H1 (cell line): ENCODE measurements at regions not wholly inside any gene's neighbourhood (a gene's known extent, or its start where the extent isn't known, plus 50 kb on each side); places are given as distances from the start of the nearest gene placed in this dataset.

Source experiments
- CTCF ChIA-PET: fragments of 300-600 bp; sonication (Branson Sonifier 250); formaldehyde crosslinking; loops from one replicate; lab custom pipeline; 2021; ENCODE audit not compliant: partially characterized antibody; lab: Charles Lee
- POLR2A ChIA-PET: fragments of 300-600 bp; sonication (Branson Sonifier 250); formaldehyde crosslinking; loops from one replicate; lab custom pipeline; 2021; ENCODE audit warnings: inconsistent platforms; ENCODE audit not compliant: partially characterized antibody; lab: Charles Lee
- DNase-seq, 2 experiments: peaks; one replicate each; pipeline versions ENCODE4 v3.0.0 to v3.0.0-alpha.2; 2010 to 2022; ENCODE audit warnings: low spot score in 2 of 2, low read depth in 1 of 2, mixed read lengths in 1 of 2
- FAIRE-seq: peaks from 2 replicates; lab custom pipeline; 2011; peaks lifted over from hg19 to GRCh38; lab: Jason Lieb, UNC
- H2AFZ ChIP-seq: 2 replicates; pipeline ENCODE4 v1.8.1; 2012; ENCODE audit warnings: low read length, inconsistent platforms
- H2AK5ac ChIP-seq: 2 replicates; pipeline ENCODE4 v1.6.1; 2013; ENCODE audit warnings: low read depth, low read length
- H2BK120ac ChIP-seq: replicated peaks from 2 replicates; pipeline ENCODE3; 2013; ENCODE audit warnings: low read depth, low read length, inconsistent platforms
- H2BK12ac ChIP-seq: 2 replicates; pipeline ENCODE4 v1.6.1; 2013; ENCODE audit warnings: low read depth, low read length
- H2BK15ac ChIP-seq: 2 replicates; pipeline ENCODE4 v1.6.1; 2013; ENCODE audit warnings: low read length
- H2BK20ac ChIP-seq: 2 replicates; pipeline ENCODE4 v1.6.1; 2013; ENCODE audit warnings: low read length
- H2BK5ac ChIP-seq: 2 replicates; pipeline ENCODE4 v1.6.1; 2013; ENCODE audit warnings: low read depth, low read length
- H3K14ac ChIP-seq: 2 replicates; pipeline ENCODE4 v1.6.1; 2013; ENCODE audit warnings: inconsistent platforms; ENCODE audit not compliant: insufficient read length
- H3K18ac ChIP-seq: 2 replicates; pipeline ENCODE4 v1.6.1; 2013; ENCODE audit warnings: low read length; ENCODE audit errors: extremely low read depth
- H3K23ac ChIP-seq: 2 replicates; pipeline ENCODE4 v1.6.1; 2013; ENCODE audit warnings: inconsistent platforms; ENCODE audit not compliant: insufficient read length
- H3K23me2 ChIP-seq: 2 replicates; pipeline ENCODE4 v1.6.1; 2013; ENCODE audit warnings: low read depth, low read length
- H3K27ac ChIP-seq: 2 replicates; pipeline ENCODE4 v1.6.1; 2011; ENCODE audit warnings: low read depth, low read length, inconsistent platforms
- H3K27me3 ChIP-seq, 4 experiments: replicated peaks in 1 of 4; 1 replicate in 1 of 4; 2 replicates in 3 of 4; pipeline versions ENCODE4 v1.6.1 to v1.8.1; 2011 to 2013; ENCODE audit warnings: low read length in 3 of 4, mild to moderate bottlenecking in 3 of 4, inconsistent platforms in 2 of 4, mixed read lengths in 2 of 4, moderate library complexity in 1 of 4; ENCODE audit not compliant: control insufficient read depth in 3 of 4, insufficient read depth in 3 of 4; ENCODE audit errors: extremely low read depth in 1 of 4
- H3K36me3 ChIP-seq, 4 experiments: 2 replicates each; pipeline versions ENCODE4 v1.6.1 to v1.8.1; 2011 to 2013; ENCODE audit warnings: mild to moderate bottlenecking in 4 of 4, low read length in 3 of 4, moderate library complexity in 2 of 4, control low read depth in 1 of 4, inconsistent platforms in 1 of 4; ENCODE audit not compliant: insufficient read depth in 4 of 4, control insufficient read depth in 2 of 4
- H3K4ac ChIP-seq: replicated peaks from 2 replicates; pipeline ENCODE3; 2013; ENCODE audit warnings: low read length, low read depth, mixed read lengths, inconsistent platforms; ENCODE audit not compliant: insufficient read length
- H3K4me1 ChIP-seq, 4 experiments: replicated peaks in 1 of 4; 1 replicate in 1 of 4; 2 replicates in 3 of 4; pipeline versions ENCODE4 v1.6.1 to v1.8.1; 2011 to 2013; ENCODE audit warnings: low read length in 3 of 4, inconsistent platforms in 2 of 4, mixed read lengths in 1 of 4; ENCODE audit not compliant: insufficient read depth in 4 of 4, control insufficient read depth in 3 of 4
- H3K4me2 ChIP-seq, 2 experiments: 2 replicates each; pipeline versions ENCODE4 v1.6.1 to v1.8.1; 2011 to 2013; ENCODE audit warnings: low read depth in 2 of 2, low read length in 2 of 2, control low read depth in 1 of 2, inconsistent platforms in 1 of 2, mild to moderate bottlenecking in 1 of 2; ENCODE audit not compliant: insufficient read depth in 1 of 2
- H3K4me3 ChIP-seq, 4 experiments: fragments of 200-600, 300-600 bp in 1 of 4; sonication (generic), shearing (Covaris generic), sonication (Bioruptor Twin) in 1 of 4; 2 replicates each; pipeline versions ENCODE4 v1.5.1 to v1.8.1; 2011 to 2016; ENCODE audit warnings: low read length in 4 of 4, low read depth in 3 of 4, control low read depth in 2 of 4, inconsistent platforms in 2 of 4, mild to moderate bottlenecking in 2 of 4, mixed read lengths in 1 of 4, moderate library complexity in 1 of 4; ENCODE audit not compliant: insufficient read depth in 2 of 4; ENCODE audit errors: extremely low read depth in 1 of 4
- H3K56ac ChIP-seq: replicated peaks from 2 replicates; pipeline ENCODE3; 2013; ENCODE audit warnings: low read depth, mild to moderate bottlenecking, mixed read lengths, low read length, inconsistent platforms; ENCODE audit not compliant: insufficient read length
- H3K79me1 ChIP-seq: 2 replicates; pipeline ENCODE4 v1.6.1; 2013; ENCODE audit warnings: low read depth, low read length, control low read depth
- H3K79me2 ChIP-seq, 2 experiments: 2 replicates each; pipeline versions ENCODE4 v1.6.1 to v1.8.1; 2012 to 2013; ENCODE audit warnings: low read length in 2 of 2, mild to moderate bottlenecking in 2 of 2, inconsistent platforms in 1 of 2; ENCODE audit not compliant: insufficient read depth in 2 of 2, control insufficient read depth in 1 of 2
- H3K9ac ChIP-seq, 4 experiments: replicated peaks in 1 of 4; 1 replicate in 1 of 4; 2 replicates in 3 of 4; pipeline versions ENCODE4 v1.6.1 to v1.8.1; 2011 to 2013; ENCODE audit warnings: low read depth in 3 of 4, low read length in 3 of 4, control low read depth in 2 of 4, mild to moderate bottlenecking in 2 of 4, moderate library complexity in 2 of 4, inconsistent platforms in 1 of 4; ENCODE audit errors: extremely low read depth in 1 of 4
- H3K9me3 ChIP-seq, 2 experiments: 2 replicates each; pipeline versions ENCODE4 v1.6.1 to v1.8.1; 2012 to 2013; ENCODE audit warnings: mild to moderate bottlenecking in 2 of 2, moderate library complexity in 2 of 2, control low read depth in 1 of 2, inconsistent platforms in 1 of 2, low read depth in 1 of 2, low read length in 1 of 2, mixed read lengths in 1 of 2; ENCODE audit not compliant: insufficient read depth in 2 of 2
- H4K20me1 ChIP-seq, 2 experiments: replicated peaks in 1 of 2; 2 replicates each; pipeline versions ENCODE3 to v1.8.1; 2011 to 2013; ENCODE audit warnings: inconsistent platforms in 2 of 2, low read length in 2 of 2, mild to moderate bottlenecking in 1 of 2; ENCODE audit not compliant: insufficient read depth in 2 of 2, control insufficient read depth in 1 of 2
- H4K5ac ChIP-seq: 2 replicates; pipeline ENCODE4 v1.6.1; 2013; ENCODE audit warnings: low read length, low read depth, mixed read lengths, inconsistent platforms; ENCODE audit not compliant: insufficient read length
- H4K8ac ChIP-seq: 2 replicates; pipeline ENCODE4 v1.8.0; 2013; ENCODE audit warnings: mild to moderate bottlenecking, moderate library complexity, low read length, inconsistent platforms; ENCODE audit not compliant: insufficient read depth; ENCODE audit errors: extremely low read depth
- H4K91ac ChIP-seq: replicated peaks from 2 replicates; pipeline ENCODE3; 2013; ENCODE audit warnings: low read length, mixed read lengths, inconsistent platforms; ENCODE audit not compliant: insufficient read length
- EGR1 ChIP-seq: IDR thresholded peaks from 2 replicates; pipeline ENCODE4 v1.6.1; 2011; ENCODE audit warnings: low read depth, low read length, borderline replicate concordance
- JUN ChIP-seq: IDR thresholded peaks from 2 replicates; pipeline ENCODE4 v1.6.1; 2011; ENCODE audit warnings: low read depth, mild to moderate bottlenecking, improper control_type of control experiment, low read length
- KDM5A ChIP-seq: fragments of 200-600 bp; IDR thresholded peaks from 2 replicates; pipeline ENCODE4 v1.7.1; 2012; ENCODE audit warnings: mild to moderate bottlenecking, low read length, inconsistent platforms, mixed read lengths
- WGBS, 2 experiments: shearing (Covaris generic) in 1 of 2; methylation state at CpG; one replicate each; pipeline versions ENCODE4 v1.1.6 to v1.1.7; 2013 to 2015; ENCODE audit warnings: low lambda C conversion rate in 2 of 2, mixed read lengths in 2 of 2, inconsistent platforms in 1 of 2, low coverage in 1 of 2, missing lambda C conversion rate in 1 of 2; ENCODE audit not compliant: insufficient replicate concordance in 2 of 2, insufficient coverage in 1 of 2, insufficient read length in 1 of 2; ENCODE audit errors: extremely low coverage in 1 of 2, missing lambda C conversion rate in 1 of 2; 5-methylcytosine and 5-hydroxymethylcytosine counted together

DNA sequence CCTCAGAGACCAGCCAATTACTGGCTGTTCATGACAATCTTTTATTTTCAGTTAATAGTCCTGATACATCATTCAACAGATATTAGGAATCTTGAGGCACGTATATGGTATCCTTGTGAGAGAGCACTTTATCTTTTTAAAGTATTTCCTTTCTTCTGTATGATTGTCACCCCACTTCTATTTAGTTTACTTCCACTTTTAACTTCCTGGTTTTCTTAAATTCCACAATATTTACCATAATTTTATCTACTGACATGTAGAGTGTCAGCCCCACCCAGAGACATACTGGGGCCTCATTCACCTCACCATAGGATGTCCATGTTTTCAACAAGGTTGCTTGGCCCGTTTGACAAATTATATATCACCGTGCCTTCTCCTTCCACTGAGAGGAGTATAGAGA is 182.9 kb upstream of the ID2 start:
- Histone ChIP-seq H2BK12ac (no peak overlapping the region), H3K56ac (no peak overlapping the region), H3K9ac (no peak overlapping the region), H2AK5ac (no peak overlapping the region), H3K4me1 (no peaks in the 10 kb centered on the region), H2BK20ac (no peak overlapping the region), H3K4me2 (no peak overlapping the region), H3K79me1 (no peaks in the 10 kb centered on the region), H4K5ac (no peak overlapping the region), H2BK5ac (no peak overlapping the region), H3K4ac (no peak overlapping the region), H4K91ac (no peak overlapping the region), H2BK15ac (no peak overlapping the region), H2AFZ (no peak overlapping the region), H4K8ac (no peak overlapping the region), H3K14ac (no peak overlapping the region), H3K4me3 (no peak overlapping the region), H3K36me3 (no peaks in the 10 kb centered on the region), H3K23me2 (no peaks in the 10 kb centered on the region; the same call in 1 of the 2 replicates), H3K23ac (no peak overlapping the region), H3K18ac (no peak overlapping the region), H3K79me2 (no peaks in the 10 kb centered on the region), H3K27ac (no peak overlapping the region), H4K20me1 (no peaks in the 10 kb centered on the region), H3K27me3 (0 out of 7 replicates have a peak, but pooled peaks cover 0 to 3% (median 0%) of the 10 kb centered on the region in 4 experiments), H2BK120ac (no peak overlapping the region), H3K9me3 (no peaks in the 10 kb centered on the region)
- DNase-seq (no peak), FAIRE-seq (no peak)
- CTCF ChIA-PET: interaction anchor here (0.7 kb wide), 1 partner anchor 17 kb away, joined by 3 read pairs; no protein-coding TSS in a partner anchor
- POLR2A ChIA-PET: interaction anchor here (1.2 kb wide), 1 partner anchor 183 kb away, joined by 3 read pairs; the partner anchor contains the start of gene ID2
- WGBS, 2 experiments: 94% methylated on average over 3 of the region's 3 CpGs; no CpG with 5 or more reads in 1 of the 2 experiments
- TF ChIP-seq JUN (no peak), EGR1 (no peak), KDM5A (no peak)
